CD4-positive, alpha-beta T cell (primary cell): ENCODE measurements at regions not wholly inside any gene's neighbourhood (a gene's known extent, or its start where the extent isn't known, plus 50 kb on each side); places are given as distances from the start of the nearest gene placed in this dataset.

Experiments used
- ATAC-seq: fragments of 200-7000 bp; cut with Tn5 transposase; one replicate; pipeline ENCODE4 v1.10.0; 2022; ENCODE audit warnings: mild to moderate bottlenecking; ENCODE audit not compliant: poor library complexity
- CTCF ChIA-PET: fragments of 350-600 bp; sonication (Branson Sonifier 250); formaldehyde crosslinking; loops from one replicate; lab custom pipeline; 2021; ENCODE audit warnings: antibody characterized with exemption, inconsistent platforms; lab: Charles Lee
- POLR2A ChIA-PET: fragments of 350-600 bp; sonication (Branson Sonifier 250); formaldehyde crosslinking; loops from one replicate; lab custom pipeline; 2021; ENCODE audit warnings: antibody characterized with exemption, inconsistent platforms; lab: Charles Lee
- DNase-seq, 14 experiments: peaks; one replicate each; pipeline ENCODE4 v3.0.0-alpha.2; 2013 to 2020; ENCODE audit warnings: mixed read lengths in 2 of 14
- H3K27ac ChIP-seq, 2 donors: one replicate each; pipeline versions ENCODE4 v1.5.1 to v1.7.0; 2013; ENCODE audit warnings: low read length in 2 of 2, low read depth in 1 of 2, mild to moderate bottlenecking in 1 of 2
- H3K27me3 ChIP-seq, 2 experiments: 1 replicate in 1 of 2; 2 replicates in 1 of 2; pipeline versions ENCODE4 v1.6.1 to v1.7.0; 2013; ENCODE audit warnings: low read length in 2 of 2, control low read depth in 1 of 2, mild to moderate bottlenecking in 1 of 2, moderate library complexity in 1 of 2; ENCODE audit not compliant: insufficient read depth in 2 of 2, control insufficient read depth in 1 of 2
- H3K36me3 ChIP-seq: one replicate; pipeline ENCODE4 v1.6.1; 2013; ENCODE audit warnings: low read length, control low read depth; ENCODE audit not compliant: insufficient read depth
- H3K4me1 ChIP-seq: one replicate; pipeline ENCODE4 v1.6.1; 2013; ENCODE audit warnings: low read length, control low read depth; ENCODE audit not compliant: insufficient read depth
- H3K4me3 ChIP-seq: one replicate; pipeline ENCODE4 v1.5.1; 2013; ENCODE audit warnings: mild to moderate bottlenecking, low read length, moderate library complexity
- H3K9me3 ChIP-seq, 2 experiments: 1 replicate in 1 of 2; 2 replicates in 1 of 2; pipeline versions ENCODE4 v1.6.1 to v1.7.0; 2013; ENCODE audit warnings: low read length in 2 of 2, mild to moderate bottlenecking in 2 of 2, control low read depth in 1 of 2, moderate library complexity in 1 of 2; ENCODE audit not compliant: control insufficient read depth in 1 of 2, insufficient read depth in 1 of 2
- H3K27ac Mint-ChIP-seq: one replicate; pipeline ENCODE4 v1.8.0; 2020; ENCODE audit warnings: mixed read lengths
- H3K27me3 Mint-ChIP-seq: one replicate; pipeline ENCODE4 v1.8.0; 2021; ENCODE audit warnings: mixed read lengths
- H3K36me3 Mint-ChIP-seq: one replicate; pipeline ENCODE4 v1.8.0; 2021; ENCODE audit warnings: low read depth, mixed read lengths
- H3K4me1 Mint-ChIP-seq: one replicate; pipeline ENCODE4 v1.8.0; 2021; ENCODE audit warnings: low read depth, mixed read lengths
- H3K4me3 Mint-ChIP-seq: one replicate; pipeline ENCODE4 v1.8.0; 2020; ENCODE audit warnings: mild to moderate bottlenecking, mixed read lengths
- H3K9me3 Mint-ChIP-seq: one replicate; pipeline ENCODE4 v1.8.0; 2020; ENCODE audit warnings: mixed read lengths
- CTCF ChIP-seq: fragments of 200-600 bp; IDR thresholded peaks from one replicate; pipeline ENCODE4 v1.8.0; 2022; ENCODE audit warnings: antibody characterized with exemption, mild to moderate bottlenecking
- intact Hi-C, 2 experiments: fragments of 100-400 bp; cut with DNase I in 1 of 2; cut with micrococcal nuclease in 1 of 2; formaldehyde crosslinking; loops; one replicate each; pipeline versions ENCODE4 v1.15.1 to v1.9.0; 2023 to 2025; cut with DNase I, micrococcal nuclease

- DNase-seq: no peak
- no peak for TF ChIP-seq CTCF
- H3K27ac Mint-ChIP-seq: no peak overlapping the region
- no peaks in the 10 kb centered on the region for H3K27me3 Mint-ChIP-seq
- intact Hi-C loops: no loop called here
- no peak overlapping the region for H3K27ac ChIP-seq
- POLR2A ChIA-PET: no interaction called here
- no peaks in the 10 kb centered on the region for H3K4me1 Mint-ChIP-seq
- H3K36me3 Mint-ChIP-seq: no peaks in the 10 kb centered on the region
- H3K4me3 ChIP-seq: no peak overlapping the region
- no peaks in the 10 kb centered on the region for H3K27me3 ChIP-seq
- no peaks in the 10 kb centered on the region for H3K4me1 ChIP-seq
- H3K9me3 ChIP-seq: peaks cover 0 to 9% of the 10 kb centered on the region in 2 experiments
- peaks cover 3% of the 10 kb centered on the region for H3K9me3 Mint-ChIP-seq
- CTCF ChIA-PET: no interaction called here
- ATAC-seq: no peak
- no peaks in the 10 kb centered on the region for H3K36me3 ChIP-seq
- H3K4me3 Mint-ChIP-seq: no peak overlapping the region
These were observed 625.7 kb upstream of the ANKRD30A start for GRCh38 chr10:36499693-36500092.

- intact Hi-C loops: no loop called here
- Mint-ChIP-seq H3K27ac (no peak overlapping the region), H3K36me3 (no peaks in the 10 kb centered on the region), H3K9me3 (no peaks in the 10 kb centered on the region), H3K4me1 (no peaks in the 10 kb centered on the region), H3K4me3 (no peak overlapping the region), H3K27me3 (no peaks in the 10 kb centered on the region)
- H3K27ac ChIP-seq: no peak overlapping the region
- no peaks in the 10 kb centered on the region for H3K27me3 ChIP-seq
- POLR2A ChIA-PET: no interaction called here
- H3K36me3 ChIP-seq: no peaks in the 10 kb centered on the region
- H3K9me3 ChIP-seq: peaks cover 0 to 6% of the 10 kb centered on the region in 2 experiments
- CTCF ChIA-PET: no interaction called here
- no peak overlapping the region for H3K4me3 ChIP-seq
- TF ChIP-seq CTCF: no peak
- no peaks in the 10 kb centered on the region for H3K4me1 ChIP-seq
- DNase-seq: no peak
- ATAC-seq: no peak
These were observed 628.6 kb upstream of the ANKRD30A start for GRCh38 chr10:36496758-36497157.

- intact Hi-C loops: no loop called here
- H3K4me3 ChIP-seq: no peak overlapping the region
- H3K27me3 ChIP-seq: no peaks in the 10 kb centered on the region
- Mint-ChIP-seq H3K4me1 (no peaks in the 10 kb centered on the region), H3K27me3 (no peaks in the 10 kb centered on the region), H3K27ac (no peak overlapping the region), H3K4me3 (no peak overlapping the region), H3K9me3 (peaks cover 3% of the 10 kb centered on the region), H3K36me3 (no peaks in the 10 kb centered on the region)
- TF ChIP-seq CTCF: no peak
- peaks cover 0 to 12% of the 10 kb centered on the region in 2 experiments for H3K9me3 ChIP-seq
- H3K4me1 ChIP-seq: no peaks in the 10 kb centered on the region
- H3K27ac ChIP-seq: no peak overlapping the region
- ChIA-PET POLR2A (no interaction called here), CTCF (no interaction called here)
- no peaks in the 10 kb centered on the region for H3K36me3 ChIP-seq
- no peak for DNase-seq
- ATAC-seq: no peak
These were observed 631.0 kb upstream of the ANKRD30A start for GRCh38 chr10:36494371-36494770.
